ENCODE measurements at regions not wholly inside any gene's neighbourhood (a gene's known extent, or its start where the extent isn't known, plus 50 kb on each side); places are given as distances from the start of the nearest gene placed in this dataset.

DNA sequence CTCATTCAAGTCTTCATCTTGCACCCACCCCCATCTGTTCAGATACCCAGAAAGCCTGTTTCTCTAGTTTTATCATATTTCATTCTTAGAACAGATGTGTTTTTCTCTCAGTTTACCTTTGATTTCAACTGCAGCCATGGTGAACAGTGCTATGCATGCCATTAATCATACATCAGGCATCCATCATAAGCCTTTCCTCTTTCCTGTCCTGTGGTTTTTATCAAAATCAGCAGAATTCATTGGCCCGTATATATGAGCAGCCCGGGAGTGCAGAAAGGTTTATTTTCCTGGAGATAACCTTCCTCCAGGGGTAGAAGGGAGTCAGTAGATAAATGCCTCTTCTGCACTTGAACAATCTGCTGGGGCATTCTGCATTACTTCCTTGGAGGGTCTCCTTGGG, 65.7 kb downstream of the IL21 start:
- DNase-seq (ENCODE audit: low spot score): no peak

DNA sequence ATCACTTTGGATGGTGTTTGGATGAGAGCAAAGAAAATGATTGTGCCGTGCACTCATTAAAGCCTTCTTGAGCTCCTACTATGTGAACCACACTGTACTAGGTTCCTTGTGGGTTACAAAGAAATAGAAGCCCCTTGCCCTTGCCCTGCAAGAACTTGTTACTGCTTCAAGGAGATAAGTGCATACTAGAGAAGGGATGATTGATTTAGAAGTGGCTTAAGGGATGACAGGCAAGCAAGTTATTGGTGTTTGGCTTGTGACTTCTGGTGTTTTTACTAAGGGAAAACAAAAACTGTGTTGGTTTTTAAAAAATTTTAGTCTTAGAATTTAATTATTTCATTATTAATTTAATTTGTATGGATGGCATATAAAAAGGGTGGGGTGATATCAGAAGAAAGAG, 67.4 kb downstream of the IL21 start:
- no peak for DNase-seq (ENCODE audit: low spot score)

DNA sequence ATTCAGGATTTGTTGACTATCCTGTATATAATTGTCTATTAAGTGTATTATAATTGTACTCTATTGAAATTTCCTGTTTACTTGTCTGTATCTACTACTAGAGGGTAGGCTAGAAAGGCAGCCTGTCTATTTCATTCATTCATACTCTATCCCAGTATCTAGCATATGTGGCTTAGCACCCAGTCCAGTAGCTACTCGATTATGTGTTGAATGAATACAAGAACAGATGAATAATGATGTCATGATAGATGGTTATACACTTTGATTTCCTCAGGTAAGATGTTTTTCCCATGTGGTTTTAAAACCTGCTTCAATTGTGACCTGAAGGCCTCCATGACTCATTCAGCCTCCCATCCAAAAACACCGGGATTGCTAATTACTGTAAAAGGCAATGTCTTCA, 68.0 kb downstream of the IL21 start:
- DNase-seq (ENCODE audit: low spot score): no peak

DNA sequence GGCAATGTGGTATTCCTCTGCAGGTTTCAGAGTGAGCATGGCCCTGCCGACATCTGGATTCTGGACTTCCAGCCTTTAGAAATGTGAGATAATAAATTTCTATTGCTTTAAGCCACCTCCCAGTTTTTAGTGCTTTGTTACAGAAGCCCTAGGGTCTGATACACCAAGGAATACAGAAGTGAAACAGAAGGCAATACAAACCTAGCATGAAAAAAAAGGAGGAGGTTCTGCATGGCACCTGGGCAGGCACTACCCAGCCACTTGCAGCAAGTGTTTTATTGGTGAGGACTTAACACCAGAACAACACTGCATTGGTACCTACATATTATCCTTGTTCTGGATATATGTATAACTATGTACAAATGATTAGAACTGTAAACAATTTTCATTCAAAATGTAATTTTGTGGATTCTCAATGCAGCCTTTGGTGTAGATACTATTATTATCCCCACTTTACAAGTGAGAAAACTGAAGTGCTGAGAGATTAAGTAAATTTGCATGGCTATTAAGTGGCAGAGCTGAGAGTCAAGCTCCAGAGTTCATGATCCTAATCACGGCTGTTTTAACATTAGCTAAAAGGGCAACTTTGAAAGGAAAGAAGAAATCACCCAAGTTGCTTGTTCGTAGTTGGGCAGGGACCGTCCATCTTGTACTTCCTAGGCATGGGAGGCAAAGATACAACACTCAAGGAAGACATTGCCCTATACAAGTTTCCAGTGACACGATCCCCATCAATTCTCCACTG, 71.8 kb downstream of the IL21 start:
- DNase-seq (ENCODE audit: low spot score): no peak

DNA sequence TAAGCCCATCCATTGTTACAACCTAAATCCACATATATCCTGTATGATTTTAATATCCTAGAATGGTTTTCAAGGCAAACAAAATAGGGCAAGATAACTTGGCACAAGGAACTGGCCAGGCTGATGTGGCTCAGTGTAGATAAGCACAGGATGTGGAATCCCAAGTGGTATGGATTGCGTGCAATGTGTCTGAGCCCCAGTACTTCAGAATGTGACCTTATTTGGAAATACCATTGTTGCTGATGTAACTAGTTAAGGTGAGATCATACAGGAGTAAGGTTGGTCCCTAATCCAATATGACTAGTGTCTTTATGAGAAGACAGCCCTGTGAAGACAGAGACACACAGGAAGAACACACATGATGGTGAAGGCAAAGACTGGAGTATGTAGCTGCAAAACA, 72.4 kb downstream of the IL21 start:
- no peak for DNase-seq (ENCODE audit: low spot score)

DNA sequence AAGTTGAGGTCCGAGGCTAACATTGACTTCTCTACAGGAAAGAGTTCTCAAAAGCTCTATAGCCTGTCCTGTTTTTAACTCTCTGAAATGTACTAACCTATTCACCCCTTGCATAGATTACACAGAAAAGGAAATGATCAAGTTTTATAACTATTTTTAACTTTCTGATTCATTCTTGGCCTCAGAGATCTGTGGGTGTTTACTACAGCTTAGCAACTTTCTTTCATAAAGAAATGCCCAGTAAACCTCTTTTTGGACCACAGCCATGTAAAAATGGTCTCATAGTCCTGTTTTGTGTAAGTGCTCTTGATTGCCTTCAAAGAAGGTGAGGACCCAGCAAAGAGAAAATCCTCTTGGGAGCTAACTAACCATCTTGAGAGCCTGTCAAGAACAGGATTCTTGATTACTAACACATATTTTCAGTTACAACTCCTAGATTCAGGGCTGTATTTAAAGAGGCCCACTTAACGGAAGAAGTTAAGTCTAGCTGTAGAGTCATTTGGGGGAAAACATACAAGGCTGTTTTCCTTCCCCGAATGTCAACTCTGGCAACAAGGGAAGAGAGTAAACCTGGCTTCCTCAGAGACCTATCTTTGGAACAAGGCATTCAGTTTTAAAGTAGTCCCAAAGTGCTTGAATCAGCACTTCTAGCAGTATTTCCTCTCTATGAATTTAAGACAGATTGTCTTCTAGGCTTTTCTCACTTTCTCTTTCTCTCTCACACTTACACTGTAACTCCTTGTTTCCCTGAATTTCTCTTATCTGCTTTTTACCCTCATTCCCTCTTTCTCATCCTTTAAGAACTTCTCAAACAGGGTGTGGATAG, 78.2 kb downstream of the IL21 start:
- no peak for DNase-seq (ENCODE audit: low spot score)

DNA sequence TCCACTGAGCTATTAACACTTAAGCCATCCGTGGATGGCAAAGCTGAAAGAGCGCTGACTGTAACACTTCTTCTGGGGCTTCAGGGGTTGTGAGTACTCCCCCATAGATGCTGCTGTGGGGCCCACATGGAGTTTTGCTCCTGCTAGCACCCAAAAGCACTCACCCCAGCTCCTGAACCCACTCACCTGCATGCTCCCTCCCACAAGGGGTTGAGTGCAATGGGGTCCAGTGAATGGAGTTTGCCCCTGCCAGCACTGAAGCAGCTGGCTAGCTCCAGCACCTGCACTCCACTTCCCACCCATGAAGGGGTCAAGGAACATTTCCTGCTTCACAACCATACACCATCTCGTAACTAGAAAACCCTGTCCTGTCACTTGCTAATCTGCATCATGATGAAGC, 78.9 kb downstream of the IL21 start:
- DNase-seq (ENCODE audit: low spot score): no peak

DNA sequence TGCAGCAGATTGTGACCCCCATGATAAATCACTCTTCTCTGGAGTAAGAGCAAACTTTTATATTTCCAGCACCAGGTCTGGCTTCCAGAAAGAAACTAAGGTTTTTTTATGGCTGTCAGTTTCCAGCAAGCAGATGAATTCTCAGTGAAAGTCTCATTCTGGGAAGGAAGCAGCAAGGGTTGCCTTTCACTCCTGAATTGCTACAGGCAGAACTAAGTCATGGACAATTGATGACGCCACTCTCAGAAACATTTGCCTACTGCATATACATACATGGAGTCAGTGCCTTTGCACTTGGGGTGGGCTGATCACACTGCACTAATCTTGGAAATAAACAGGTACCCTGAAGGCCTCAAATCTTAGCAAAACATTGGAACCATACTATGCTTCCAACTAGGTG, 80.0 kb downstream of the IL21 start:
- no peak for DNase-seq (ENCODE audit: low spot score)

DNA sequence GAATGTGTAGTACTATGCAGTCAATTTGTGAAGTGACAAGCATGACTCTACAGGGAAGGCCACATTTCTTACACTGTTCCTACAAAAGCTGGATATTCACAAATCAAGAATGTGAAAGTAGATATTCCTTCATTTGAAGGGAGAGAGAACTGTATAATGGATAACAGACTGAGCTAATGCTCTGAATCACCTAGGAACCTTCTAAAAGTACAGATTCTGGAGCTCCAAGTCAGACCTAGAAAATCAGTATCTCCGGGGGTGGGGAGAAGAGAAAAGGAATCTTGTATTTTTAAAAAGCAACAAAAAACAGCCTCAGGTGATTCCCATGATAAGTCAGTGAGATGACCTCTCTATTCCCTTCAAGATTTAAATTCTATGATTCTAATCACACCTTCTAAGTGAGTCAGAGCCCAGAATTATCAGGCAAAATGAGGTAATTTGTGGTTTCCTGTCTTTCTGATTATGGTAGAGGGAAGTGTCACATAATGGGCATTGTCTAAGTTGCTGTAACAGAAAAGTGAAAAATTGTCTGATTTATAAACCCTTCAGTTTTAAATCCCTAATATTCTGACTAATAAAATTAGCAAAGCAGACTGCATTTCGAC, 80.9 kb downstream of the IL21 start:
- no peak for DNase-seq (ENCODE audit: low spot score)

DNA sequence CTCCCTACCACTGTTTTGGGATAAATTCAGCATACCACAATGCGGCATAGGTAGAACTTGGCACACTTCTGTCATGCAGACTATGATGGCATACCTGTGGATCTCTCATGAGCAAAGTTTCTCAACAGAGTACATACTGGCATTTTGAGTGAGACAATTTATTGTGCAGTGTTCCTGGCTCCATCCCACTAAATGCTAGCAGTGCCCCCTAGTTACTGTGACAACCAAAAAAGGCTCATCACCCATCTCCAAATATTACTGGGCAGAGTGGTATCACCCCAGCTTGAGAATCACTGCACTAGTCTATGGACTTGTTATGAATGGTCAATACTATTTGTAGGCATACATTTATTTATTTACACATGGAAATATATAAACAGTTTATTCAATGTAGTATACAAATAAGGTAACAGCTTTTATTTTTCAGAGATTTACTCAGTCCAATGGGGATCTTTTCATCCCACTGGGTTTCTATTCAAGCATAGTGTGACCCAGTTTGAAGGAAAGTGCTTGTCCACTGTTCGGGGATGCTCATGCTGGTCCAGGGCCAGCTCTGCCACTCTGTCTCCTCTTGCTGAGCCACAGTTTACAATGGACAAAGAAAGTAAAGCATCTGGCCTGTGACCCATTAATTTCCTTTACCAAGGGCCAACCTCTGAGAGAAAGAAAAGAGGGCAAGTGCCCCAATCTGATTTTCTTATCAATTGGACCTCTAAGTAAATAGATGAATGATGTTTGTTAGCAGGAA, 81.0 kb upstream of the IL2 start:
- DNase-seq (ENCODE audit: low spot score): peak; percentile 47

DNA sequence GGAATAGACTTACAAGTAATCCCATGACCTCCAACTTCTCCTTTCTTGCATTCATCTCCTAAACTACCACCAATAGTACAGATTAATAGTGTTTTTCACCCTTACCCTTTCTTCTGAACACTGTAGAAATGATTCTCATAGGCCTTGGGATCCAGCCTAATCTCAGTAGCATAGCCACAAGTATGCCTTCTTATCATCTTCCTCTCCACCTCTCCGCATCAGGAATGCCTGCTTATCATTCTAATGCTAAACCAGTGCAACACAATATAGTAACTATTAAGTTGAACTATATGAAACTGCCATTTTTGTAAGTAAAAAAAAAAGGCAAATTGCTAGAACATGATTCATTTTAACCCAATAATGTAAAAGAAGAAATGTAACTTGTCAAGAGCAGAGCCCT, 79.5 kb upstream of the IL2 start:
- no peak for DNase-seq (ENCODE audit: low spot score)

DNA sequence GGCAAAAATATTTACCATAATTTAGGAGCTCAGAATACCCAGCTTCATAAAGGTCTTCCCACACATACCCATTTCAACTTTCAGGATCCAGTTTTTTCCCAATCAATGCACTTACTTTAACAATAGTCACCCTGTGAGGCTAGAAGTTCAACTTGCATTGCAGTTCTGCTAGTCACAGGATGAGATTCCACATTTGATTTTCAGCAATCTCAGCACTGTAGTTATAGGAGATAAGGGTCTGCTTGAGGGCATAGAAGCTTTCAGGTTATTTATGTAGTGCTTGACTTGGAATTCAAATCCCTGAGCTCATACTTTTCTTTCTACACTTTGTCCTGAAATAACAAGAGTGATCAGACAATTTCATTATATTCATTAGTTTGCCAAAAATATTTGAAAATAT, 78.3 kb upstream of the IL2 start:
- DNase-seq (ENCODE audit: low spot score): no peak

DNA sequence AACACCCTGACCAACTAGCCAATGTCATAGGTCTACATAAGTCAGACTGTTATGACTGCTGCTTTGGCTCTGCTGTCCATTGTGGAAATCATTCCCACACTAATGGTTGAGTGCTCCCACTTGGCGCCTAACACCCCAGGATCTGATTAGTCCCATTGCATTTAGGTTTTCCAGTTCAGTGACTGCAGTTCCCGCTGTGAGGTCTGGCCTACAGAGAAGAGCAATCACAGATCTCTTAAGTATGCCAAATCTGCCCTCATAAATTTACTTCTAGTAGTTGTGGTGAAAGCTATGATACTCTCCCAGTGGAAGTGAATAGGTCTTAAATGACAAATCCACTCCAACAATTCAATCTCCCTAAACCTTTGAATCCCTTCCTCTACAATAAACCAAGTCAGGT, 77.3 kb upstream of the IL2 start:
- DNase-seq (ENCODE audit: low spot score): no peak

DNA sequence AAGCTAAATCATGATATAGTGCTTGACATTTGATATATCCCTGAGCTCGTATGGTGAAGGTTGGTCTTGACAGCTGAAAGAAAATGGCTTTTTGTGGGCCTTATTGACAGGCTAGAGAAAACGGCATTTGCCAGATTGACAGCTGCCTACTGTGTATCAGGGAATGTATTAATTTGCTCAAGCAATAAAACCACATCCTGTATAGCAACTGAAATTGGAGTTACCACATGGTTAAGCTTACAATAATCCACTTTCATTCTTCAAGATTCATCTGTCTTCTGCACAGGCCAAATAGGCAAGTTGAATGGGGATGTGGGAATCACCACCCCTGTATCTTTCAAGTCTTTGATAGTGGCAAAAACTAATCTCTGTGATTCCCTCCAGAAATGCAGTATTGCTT, 76.2 kb upstream of the IL2 start:
- no peak for DNase-seq (ENCODE audit: low spot score)

DNA sequence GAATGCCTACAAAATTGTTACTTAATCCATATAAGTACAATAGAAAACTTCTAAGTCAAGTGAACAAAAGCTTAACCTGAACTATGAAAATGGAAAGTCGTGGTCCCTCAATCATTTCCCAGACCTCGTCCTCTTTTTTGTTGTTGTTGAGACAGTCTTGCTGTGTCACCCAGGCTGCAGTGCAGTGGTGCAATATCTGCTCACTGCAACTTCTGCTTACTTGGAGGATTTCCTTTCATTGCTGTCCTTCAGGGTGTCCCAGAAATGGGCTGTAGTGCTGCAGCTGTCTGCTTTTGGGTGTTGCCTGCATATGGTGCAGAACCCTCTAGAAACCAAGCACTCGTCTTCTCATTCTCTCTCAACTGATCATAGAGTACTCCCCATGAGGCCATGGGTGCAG, 75.0 kb upstream of the IL2 start:
- DNase-seq (ENCODE audit: low spot score): no peak

DNA sequence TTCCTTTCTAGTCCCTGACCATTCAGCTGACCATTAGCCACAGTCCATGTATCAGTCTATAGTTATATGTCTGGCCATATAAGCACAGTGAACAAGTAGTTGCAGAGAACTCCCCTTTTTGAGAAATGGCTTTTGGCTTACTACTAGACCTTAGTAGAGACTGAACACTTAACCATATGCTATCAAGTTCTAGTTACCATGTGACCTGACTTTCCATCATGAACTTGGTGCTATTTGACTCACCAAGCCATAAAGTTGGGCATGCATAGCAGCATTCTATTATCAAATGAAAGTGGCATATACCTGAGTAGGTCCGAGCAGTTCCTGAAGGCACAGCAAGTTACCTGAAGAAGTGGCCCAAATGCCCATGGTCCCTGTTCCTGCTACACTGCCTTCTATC, 74.5 kb upstream of the IL2 start:
- no peak for DNase-seq (ENCODE audit: low spot score)

DNA sequence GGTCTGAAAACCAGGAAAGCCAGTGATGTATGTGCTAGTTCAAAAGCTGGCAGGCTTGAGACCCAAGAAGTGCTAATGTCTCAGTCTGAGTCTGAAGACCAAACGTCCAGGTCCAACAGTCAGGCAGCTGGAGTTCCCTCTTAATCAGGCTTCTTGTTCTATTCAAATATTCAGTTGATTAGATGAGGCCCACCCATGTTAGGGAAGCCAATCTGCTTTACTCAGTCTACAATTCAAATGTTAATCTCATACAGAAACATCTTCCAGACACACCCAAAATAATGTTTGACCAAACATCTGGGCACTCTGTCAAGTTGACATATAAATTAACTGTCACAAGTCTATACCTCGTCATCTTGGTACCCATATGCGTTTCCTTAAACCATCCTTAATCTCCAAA, 72.4 kb upstream of the IL2 start:
- DNase-seq (ENCODE audit: low spot score): no peak

DNA sequence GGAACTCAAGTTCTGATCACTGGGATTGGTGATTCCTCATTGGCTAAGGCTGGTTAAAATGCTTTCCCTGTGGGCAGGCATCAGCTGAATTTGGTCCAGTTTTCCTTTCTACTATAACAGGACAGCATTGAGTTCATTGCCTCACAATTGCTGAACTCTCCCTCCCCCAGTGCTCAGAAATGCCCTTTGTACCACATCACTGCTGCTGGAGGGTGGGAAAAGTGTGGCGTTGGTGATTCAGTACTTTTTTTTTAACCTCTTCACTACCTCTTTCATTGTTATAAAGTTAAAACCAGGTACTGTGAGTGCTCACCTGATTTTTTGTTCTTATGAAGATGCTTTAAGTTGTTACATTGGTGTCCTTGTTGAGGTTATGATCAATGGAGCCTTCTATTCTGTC, 69.3 kb upstream of the IL2 start:
- no peak for DNase-seq (ENCODE audit: low spot score)

DNA sequence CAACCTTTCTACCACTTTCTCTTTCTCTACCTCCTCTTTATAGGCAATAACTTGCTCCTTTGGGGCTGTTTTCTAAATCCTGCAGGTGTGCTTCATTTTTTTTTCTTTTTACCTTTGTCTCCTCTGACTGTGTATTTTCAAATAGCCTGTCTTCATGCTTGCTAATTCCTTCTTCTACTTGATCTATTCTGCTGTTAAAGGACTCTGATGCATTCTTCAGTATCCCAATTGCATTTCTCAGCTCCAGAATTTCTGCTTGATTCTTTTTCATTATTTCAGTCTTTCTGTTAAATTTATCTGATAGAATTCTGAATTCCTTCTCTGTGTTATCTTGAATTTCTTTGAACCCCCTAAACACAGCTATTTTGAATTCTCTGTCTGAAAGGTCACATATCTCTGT, 67.7 kb upstream of the IL2 start:
- DNase-seq (ENCODE audit: low spot score): no peak

DNA sequence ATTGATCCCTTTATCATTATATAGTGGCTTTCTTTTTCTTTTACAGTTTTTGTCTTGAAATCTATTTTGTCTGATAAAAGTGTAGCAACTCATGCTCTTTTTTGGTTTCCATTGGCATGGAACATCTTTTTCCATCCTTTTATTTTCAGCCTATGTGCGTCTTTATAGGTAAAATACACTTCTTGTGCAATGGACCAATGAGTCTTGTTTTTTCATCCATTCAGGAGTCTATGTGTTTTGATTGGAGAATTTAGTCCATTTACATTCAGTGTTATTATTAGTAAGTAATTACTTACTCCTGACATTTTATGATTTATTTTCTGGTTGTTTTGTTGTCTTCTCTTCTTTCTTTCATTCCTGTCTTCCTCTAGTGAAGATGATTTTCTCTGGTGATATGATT, 66.4 kb upstream of the IL2 start:
- no peak for DNase-seq (ENCODE audit: low spot score)

DNA sequence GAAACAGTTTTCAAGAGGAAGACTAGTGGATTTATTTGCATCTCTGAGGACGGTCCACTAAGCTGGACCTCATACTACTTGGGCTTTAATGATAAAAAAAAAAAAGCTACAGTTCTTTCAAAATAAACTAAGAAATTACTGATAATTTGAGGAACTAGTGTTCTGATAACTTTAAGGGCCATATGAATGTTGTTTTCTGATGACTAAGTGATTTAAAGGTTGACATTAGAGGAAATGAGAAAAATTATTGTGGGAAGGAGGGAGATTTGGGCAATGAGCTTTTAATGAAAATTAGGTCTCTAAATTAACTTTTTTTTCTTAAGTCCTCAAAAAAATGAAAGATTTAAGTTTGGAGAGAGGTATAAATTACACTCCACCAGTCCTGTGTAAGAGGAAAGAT, 60.8 kb upstream of the IL2 start:
- no peak for DNase-seq (ENCODE audit: low spot score)

DNA sequence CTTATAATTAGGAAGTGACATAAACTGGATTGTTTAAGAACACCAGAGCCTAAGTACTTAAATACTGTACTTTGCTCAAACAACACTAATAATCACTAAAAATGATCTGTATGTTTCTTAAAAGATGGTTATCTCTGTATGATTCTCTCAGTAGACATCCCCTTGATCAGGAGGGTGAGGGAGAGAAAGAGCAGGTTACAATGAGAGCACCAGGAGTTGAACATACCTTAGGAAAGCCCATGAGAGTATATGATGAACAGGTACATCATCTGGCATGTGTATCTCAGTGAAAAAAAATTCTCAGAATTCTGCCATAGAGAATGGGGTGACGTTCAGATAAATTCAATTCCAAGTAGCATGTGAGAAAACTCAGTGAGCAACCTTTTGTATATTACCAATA, 59.9 kb upstream of the IL2 start:
- no peak for DNase-seq (ENCODE audit: low spot score)

DNA sequence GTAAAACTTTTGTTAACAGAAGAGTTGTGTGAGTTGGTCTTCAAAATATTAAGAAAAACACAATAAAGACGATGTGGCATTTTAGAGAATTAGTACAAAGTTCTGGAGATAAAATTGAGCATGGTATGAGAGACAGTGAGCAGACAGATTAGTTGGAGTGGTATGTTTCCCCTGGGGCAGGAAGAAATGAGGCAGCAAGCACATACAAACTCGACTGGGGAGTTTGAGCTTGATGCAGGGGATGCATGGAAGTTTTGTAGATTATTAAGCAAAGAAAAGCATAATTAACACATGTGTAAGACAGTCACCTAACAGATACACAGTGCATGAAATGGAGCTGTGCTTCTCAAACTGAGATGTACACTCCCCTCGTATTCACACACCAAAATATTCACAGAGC, 58.1 kb upstream of the IL2 start:
- no peak for DNase-seq (ENCODE audit: low spot score)

All from globus pallidus (tissue), 1 donor.